ENCODE measurements at regions not wholly inside any gene's neighbourhood (a gene's known extent, or its start where the extent isn't known, plus 50 kb on each side); places are given as distances from the start of the nearest gene placed in this dataset.
"Not testable (repeated sequence)": the region's sequence is repeated elsewhere in the genome, so short reads cannot be mapped to it uniquely, and the experiment has no call there.

DNA sequence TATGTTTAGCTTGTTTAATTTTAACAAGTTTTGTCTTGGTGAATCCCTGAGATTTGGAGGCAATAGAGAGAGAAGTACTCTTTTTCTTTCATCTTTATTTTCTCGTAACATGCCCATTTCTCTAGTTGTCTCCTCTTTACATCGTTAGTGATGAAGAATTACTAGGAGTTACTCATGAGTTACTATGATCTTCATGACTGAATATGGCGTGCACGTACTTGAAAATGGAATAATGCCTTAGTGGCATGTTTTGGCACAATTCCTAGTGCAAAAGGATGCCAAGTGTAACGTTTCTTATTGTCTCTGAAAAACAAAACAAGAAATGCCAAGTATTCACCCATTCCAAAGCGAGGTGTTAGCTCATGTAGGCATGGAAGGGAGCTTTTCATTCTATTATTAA lies 340.7 kb upstream of the FLRT2 start:
- TF ChIP-seq, protein P1, sequence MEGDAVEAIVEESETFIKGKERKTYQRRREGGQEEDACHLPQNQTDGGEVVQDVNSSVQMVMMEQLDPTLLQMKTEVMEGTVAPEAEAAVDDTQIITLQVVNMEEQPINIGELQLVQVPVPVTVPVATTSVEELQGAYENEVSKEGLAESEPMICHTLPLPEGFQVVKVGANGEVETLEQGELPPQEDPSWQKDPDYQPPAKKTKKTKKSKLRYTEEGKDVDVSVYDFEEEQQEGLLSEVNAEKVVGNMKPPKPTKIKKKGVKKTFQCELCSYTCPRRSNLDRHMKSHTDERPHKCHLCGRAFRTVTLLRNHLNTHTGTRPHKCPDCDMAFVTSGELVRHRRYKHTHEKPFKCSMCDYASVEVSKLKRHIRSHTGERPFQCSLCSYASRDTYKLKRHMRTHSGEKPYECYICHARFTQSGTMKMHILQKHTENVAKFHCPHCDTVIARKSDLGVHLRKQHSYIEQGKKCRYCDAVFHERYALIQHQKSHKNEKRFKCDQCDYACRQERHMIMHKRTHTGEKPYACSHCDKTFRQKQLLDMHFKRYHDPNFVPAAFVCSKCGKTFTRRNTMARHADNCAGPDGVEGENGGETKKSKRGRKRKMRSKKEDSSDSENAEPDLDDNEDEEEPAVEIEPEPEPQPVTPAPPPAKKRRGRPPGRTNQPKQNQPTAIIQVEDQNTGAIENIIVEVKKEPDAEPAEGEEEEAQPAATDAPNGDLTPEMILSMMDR (tag by site-specific recombination; IDR thresholded peaks at IDR 0.05): not testable (repeated sequence)
- not testable (repeated sequence) for TF ChIP-seq HOXA7 (CRISPR knock-in tag; IDR thresholded peaks at IDR 0.05; ENCODE audit: borderline replicate concordance); TCF7L2 (IDR thresholded peaks at IDR 0.05; ENCODE audit: borderline replicate concordance, low read depth, low read length); SP2 (tag by site-specific recombination; IDR thresholded peaks at IDR 0.05); ZIC2 (tag by site-specific recombination; IDR thresholded peaks at IDR 0.05); YY2 (tag by site-specific recombination; IDR thresholded peaks at IDR 0.05); ZNF266 (tag by site-specific recombination; IDR thresholded peaks at IDR 0.05; ENCODE audit: low read depth); ZBTB8A (tag by site-specific recombination; IDR thresholded peaks at IDR 0.05); MYNN (tag by site-specific recombination; IDR thresholded peaks at IDR 0.05; ENCODE audit: borderline replicate concordance)
- TF ChIP-seq, protein P2, sequence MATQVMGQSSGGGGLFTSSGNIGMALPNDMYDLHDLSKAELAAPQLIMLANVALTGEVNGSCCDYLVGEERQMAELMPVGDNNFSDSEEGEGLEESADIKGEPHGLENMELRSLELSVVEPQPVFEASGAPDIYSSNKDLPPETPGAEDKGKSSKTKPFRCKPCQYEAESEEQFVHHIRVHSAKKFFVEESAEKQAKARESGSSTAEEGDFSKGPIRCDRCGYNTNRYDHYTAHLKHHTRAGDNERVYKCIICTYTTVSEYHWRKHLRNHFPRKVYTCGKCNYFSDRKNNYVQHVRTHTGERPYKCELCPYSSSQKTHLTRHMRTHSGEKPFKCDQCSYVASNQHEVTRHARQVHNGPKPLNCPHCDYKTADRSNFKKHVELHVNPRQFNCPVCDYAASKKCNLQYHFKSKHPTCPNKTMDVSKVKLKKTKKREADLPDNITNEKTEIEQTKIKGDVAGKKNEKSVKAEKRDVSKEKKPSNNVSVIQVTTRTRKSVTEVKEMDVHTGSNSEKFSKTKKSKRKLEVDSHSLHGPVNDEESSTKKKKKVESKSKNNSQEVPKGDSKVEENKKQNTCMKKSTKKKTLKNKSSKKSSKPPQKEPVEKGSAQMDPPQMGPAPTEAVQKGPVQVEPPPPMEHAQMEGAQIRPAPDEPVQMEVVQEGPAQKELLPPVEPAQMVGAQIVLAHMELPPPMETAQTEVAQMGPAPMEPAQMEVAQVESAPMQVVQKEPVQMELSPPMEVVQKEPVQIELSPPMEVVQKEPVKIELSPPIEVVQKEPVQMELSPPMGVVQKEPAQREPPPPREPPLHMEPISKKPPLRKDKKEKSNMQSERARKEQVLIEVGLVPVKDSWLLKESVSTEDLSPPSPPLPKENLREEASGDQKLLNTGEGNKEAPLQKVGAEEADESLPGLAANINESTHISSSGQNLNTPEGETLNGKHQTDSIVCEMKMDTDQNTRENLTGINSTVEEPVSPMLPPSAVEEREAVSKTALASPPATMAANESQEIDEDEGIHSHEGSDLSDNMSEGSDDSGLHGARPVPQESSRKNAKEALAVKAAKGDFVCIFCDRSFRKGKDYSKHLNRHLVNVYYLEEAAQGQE (tag by site-specific recombination; IDR thresholded peaks at IDR 0.05): not testable (repeated sequence)
- TF ChIP-seq, protein P3, sequence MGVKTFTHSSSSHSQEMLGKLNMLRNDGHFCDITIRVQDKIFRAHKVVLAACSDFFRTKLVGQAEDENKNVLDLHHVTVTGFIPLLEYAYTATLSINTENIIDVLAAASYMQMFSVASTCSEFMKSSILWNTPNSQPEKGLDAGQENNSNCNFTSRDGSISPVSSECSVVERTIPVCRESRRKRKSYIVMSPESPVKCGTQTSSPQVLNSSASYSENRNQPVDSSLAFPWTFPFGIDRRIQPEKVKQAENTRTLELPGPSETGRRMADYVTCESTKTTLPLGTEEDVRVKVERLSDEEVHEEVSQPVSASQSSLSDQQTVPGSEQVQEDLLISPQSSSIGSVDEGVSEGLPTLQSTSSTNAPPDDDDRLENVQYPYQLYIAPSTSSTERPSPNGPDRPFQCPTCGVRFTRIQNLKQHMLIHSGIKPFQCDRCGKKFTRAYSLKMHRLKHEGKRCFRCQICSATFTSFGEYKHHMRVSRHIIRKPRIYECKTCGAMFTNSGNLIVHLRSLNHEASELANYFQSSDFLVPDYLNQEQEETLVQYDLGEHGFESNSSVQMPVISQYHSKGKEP (tag by site-specific recombination; IDR thresholded peaks at IDR 0.05): not testable (repeated sequence)
